NB4 (cell line): ENCODE measurements at regions not wholly inside any gene's neighbourhood (a gene's known extent, or its start where the extent isn't known, plus 50 kb on each side); places are given as distances from the start of the nearest gene placed in this dataset.

ENCODE experiments used
- MYC ChIP-seq: IDR thresholded peaks from 2 replicates; pipeline ENCODE4 v1.6.1; 2011; ENCODE audit warnings: low read depth, low read length
- POLR2A ChIP-seq: IDR thresholded peaks from 2 replicates; pipeline ENCODE4 v1.6.1; 2011; ENCODE audit warnings: mild to moderate bottlenecking; ENCODE audit not compliant: insufficient read length; ENCODE audit errors: extremely low read depth
- TF ChIP-seq, protein P1 (sequence below): IDR thresholded peaks from one replicate; pipeline ENCODE4 v1.5.1; 2012; ENCODE audit warnings: low read depth, low read length
- TF ChIP-seq, protein P2 (sequence below): IDR thresholded peaks from 2 replicates; pipeline ENCODE4 v1.6.1; 2011; ENCODE audit warnings: low read depth, low read length

GRCh38 chr5:39494534-39494933, 69.8 kb upstream of the DAB2 start:
- TF ChIP-seq, protein P1, sequence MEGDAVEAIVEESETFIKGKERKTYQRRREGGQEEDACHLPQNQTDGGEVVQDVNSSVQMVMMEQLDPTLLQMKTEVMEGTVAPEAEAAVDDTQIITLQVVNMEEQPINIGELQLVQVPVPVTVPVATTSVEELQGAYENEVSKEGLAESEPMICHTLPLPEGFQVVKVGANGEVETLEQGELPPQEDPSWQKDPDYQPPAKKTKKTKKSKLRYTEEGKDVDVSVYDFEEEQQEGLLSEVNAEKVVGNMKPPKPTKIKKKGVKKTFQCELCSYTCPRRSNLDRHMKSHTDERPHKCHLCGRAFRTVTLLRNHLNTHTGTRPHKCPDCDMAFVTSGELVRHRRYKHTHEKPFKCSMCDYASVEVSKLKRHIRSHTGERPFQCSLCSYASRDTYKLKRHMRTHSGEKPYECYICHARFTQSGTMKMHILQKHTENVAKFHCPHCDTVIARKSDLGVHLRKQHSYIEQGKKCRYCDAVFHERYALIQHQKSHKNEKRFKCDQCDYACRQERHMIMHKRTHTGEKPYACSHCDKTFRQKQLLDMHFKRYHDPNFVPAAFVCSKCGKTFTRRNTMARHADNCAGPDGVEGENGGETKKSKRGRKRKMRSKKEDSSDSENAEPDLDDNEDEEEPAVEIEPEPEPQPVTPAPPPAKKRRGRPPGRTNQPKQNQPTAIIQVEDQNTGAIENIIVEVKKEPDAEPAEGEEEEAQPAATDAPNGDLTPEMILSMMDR, result no peak
- TF ChIP-seq POLR2A (no peak), MYC (no peak)
- TF ChIP-seq, protein P2, sequence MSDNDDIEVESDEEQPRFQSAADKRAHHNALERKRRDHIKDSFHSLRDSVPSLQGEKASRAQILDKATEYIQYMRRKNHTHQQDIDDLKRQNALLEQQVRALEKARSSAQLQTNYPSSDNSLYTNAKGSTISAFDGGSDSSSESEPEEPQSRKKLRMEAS, result no peak
